HCT116 (cell line): ENCODE measurements at regions not wholly inside any gene's neighbourhood (a gene's known extent, or its start where the extent isn't known, plus 50 kb on each side); places are given as distances from the start of the nearest gene placed in this dataset.
"Not testable (repeated sequence)": the region's sequence is repeated elsewhere in the genome, so short reads cannot be mapped to it uniquely, and the experiment has no call there.

Source experiments
- ATF3 ChIP-seq: IDR thresholded peaks from 2 replicates; pipeline ENCODE4 v1.6.1; 2012
- CTCF ChIP-seq, 3 experiments: fragments of 200-600 bp in 1 of 3; sonication (generic) in 1 of 3; IDR thresholded peaks in 2 of 3; conservative IDR thresholded peaks in 1 of 3; 2 replicates each; pipeline ENCODE4 v1.5.1; 2012 to 2017; ENCODE audit warnings: low read depth in 2 of 3, low read length in 2 of 3, antibody characterized with exemption in 1 of 3, borderline replicate concordance in 1 of 3, control low read depth in 1 of 3, mild to moderate bottlenecking in 1 of 3, mixed read lengths in 1 of 3, mixed run types in 1 of 3, moderate library complexity in 1 of 3; ENCODE audit not compliant: insufficient read depth in 1 of 3
- JUND ChIP-seq: IDR thresholded peaks from 2 replicates; pipeline ENCODE4 v1.6.1; 2012
- REST ChIP-seq: IDR thresholded peaks from 2 replicates; pipeline ENCODE4 v1.6.1; 2012; ENCODE audit warnings: low read depth

DNA sequence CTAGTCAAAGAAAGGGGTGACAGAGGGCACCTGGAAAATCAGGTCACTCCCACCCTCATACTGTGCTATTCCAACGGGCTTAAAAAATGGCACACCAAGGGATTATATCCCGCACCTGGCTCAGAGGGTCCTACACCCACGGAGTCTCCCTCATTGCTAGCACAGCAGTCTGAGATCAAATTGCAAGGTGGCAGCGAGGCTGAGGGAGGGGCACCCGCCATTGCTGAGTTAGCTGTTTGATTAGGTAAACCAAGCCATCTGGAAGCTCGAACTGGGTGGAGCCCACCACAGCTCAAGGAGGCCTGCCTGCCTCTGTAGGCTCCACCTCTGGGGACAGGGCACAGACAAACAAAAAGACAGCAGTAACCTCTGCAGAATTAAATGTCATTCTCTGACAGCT lies 907.1 kb downstream of the SORCS1 start:
- not testable (repeated sequence) for TF ChIP-seq CTCF (IDR thresholded peaks at IDR 0.05 in 2 of 3, conservative IDR thresholded peaks at IDR 0.05 in 1 of 3; ENCODE audit: borderline replicate concordance in 1 of 3, insufficient read depth in 1 of 3, low read depth in 2 of 3, low read length in 2 of 3); JUND; REST; ATF3
